Tibial artery (tissue), 4 donors: ENCODE measurements at regions not wholly inside any gene's neighbourhood (a gene's known extent, or its start where the extent isn't known, plus 50 kb on each side); places are given as distances from the start of the nearest gene placed in this dataset.
A peak's percentile ranks its signal among the peaks of the same experiment; 100 is the strongest.

Source experiments
- DNase-seq, 2 donors: peaks; one replicate each; pipeline ENCODE4 v3.0.0-alpha.2; 2019
- H3K27ac ChIP-seq, 2 donors: fragments of 200-600 bp; sonication (generic) in 1 of 2; 1 replicate in 1 of 2; 2 replicates in 1 of 2; pipeline ENCODE4 v1.5.1; 2018 to 2019; ENCODE audit warnings: mild to moderate bottlenecking in 1 of 2
- H3K27me3 ChIP-seq, 2 donors: fragments of 200-600 bp; sonication (generic) in 1 of 2; one replicate each; pipeline versions ENCODE4 v1.5.1 to v1.6.0; 2016 to 2019
- H3K36me3 ChIP-seq, 3 donors: fragments of 200-600 bp; sonication (generic) in 2 of 3; one replicate each; pipeline ENCODE4 v1.5.1; 2016 to 2019; ENCODE audit warnings: mild to moderate bottlenecking in 2 of 3
- H3K4me1 ChIP-seq, 4 donors: fragments of 200-600 bp; sonication (generic) in 2 of 4; 1 replicate in 3 of 4; 2 replicates in 1 of 4; pipeline ENCODE4 v1.5.1; 2016 to 2019
- H3K4me3 ChIP-seq, 2 donors: fragments of 200-600 bp; sonication (generic) in 1 of 2; 1 replicate in 1 of 2; 2 replicates in 1 of 2; pipeline ENCODE4 v1.5.1; 2018 to 2019; ENCODE audit warnings: mild to moderate bottlenecking in 2 of 2
- H3K9me3 ChIP-seq, 3 donors: fragments of 200-600 bp; sonication (generic) in 1 of 3; one replicate each; pipeline ENCODE4 v1.5.1; 2016 to 2019
- intact Hi-C: fragments of 100-400 bp; cut with DNase I; formaldehyde crosslinking; loops from one replicate; pipeline ENCODE4 v1.15.0; 2023; ENCODE audit warnings: low total_unique reads
- TF ChIP-seq, protein P1 (sequence below), 2 experiments: fragments of 200-600 bp in 1 of 2; fragments of 450-650 bp in 1 of 2; IDR thresholded peaks; one replicate each; pipeline ENCODE4 v1.5.1; 2017 to 2019; ENCODE audit warnings: antibody characterized with exemption in 2 of 2, mild to moderate bottlenecking in 1 of 2, moderate library complexity in 1 of 2

DNA sequence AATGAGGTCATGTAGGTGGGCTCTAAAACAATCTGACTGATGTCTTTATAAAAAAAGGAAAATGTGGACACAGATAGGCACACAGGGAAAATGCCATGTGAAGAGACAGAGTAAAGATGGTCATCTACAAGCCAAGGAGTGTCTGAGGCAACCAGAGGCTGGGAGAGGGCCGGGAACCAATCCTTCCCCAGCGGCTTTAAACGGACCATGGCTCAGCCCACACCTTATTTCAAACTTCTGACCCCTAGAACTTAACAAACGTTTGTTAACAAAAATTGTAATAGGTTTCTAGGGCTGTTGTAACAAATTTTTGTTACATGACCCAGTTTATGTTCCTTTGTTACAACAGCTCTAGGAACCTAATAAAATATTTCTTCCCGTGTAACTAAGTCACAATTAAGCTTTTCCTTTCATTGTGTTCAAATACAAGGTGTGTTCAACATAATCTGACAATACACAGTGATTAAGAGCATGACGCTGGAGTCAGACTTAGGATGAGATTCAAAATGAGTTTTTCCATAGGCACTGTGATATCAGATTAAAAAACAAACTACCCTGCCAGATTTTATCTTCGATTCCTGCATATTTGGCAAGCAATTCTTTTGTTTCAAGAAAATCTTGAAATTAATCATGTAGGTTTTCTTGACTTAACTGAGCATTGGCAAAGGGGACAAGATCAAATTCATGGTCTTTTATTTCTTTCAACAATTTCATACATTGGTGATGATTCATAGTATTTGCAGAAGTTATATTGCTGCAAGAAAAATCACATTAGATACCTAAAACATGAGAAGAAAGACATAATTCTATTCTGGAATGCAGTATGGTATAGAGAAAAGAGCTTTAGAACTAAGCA is 169.5 kb upstream of the RIPOR2 start:
- Histone ChIP-seq H3K4me3 (no peak overlapping the region), H3K27me3 (no peaks in the 10 kb centered on the region), H3K36me3 (peaks cover 52 to 60% (median 54%) of the 10 kb centered on the region in 3 donors), H3K4me1 (no peaks in the 10 kb centered on the region), H3K9me3 (no peaks in the 10 kb centered on the region), H3K27ac (no peak overlapping the region)
- no peak for DNase-seq
- TF ChIP-seq, protein P1, sequence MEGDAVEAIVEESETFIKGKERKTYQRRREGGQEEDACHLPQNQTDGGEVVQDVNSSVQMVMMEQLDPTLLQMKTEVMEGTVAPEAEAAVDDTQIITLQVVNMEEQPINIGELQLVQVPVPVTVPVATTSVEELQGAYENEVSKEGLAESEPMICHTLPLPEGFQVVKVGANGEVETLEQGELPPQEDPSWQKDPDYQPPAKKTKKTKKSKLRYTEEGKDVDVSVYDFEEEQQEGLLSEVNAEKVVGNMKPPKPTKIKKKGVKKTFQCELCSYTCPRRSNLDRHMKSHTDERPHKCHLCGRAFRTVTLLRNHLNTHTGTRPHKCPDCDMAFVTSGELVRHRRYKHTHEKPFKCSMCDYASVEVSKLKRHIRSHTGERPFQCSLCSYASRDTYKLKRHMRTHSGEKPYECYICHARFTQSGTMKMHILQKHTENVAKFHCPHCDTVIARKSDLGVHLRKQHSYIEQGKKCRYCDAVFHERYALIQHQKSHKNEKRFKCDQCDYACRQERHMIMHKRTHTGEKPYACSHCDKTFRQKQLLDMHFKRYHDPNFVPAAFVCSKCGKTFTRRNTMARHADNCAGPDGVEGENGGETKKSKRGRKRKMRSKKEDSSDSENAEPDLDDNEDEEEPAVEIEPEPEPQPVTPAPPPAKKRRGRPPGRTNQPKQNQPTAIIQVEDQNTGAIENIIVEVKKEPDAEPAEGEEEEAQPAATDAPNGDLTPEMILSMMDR (IDR thresholded peaks at IDR 0.05): no peak
- intact Hi-C loops: no loop called here

DNA sequence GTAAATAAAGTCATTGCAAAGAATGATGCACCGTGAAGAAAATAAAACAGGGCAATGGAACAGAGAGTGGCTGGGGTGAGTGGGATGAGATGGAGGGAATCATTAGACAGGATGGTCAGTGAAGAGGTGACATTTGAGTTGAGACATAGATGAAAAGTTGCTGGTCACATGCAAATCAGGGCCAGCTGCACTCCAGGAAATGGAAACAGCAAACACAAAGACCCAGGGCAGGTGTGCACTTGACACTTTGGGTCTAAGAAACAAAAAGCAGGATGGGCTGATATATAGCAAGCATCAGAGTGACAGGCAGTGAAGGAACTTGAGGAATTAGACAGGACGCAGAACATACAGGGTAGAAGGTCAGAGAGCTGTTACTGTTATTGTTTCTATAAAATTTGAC is 171.5 kb upstream of the RIPOR2 start:
- peaks cover 53 to 61% (median 61%) of the 10 kb centered on the region in 3 donors for H3K36me3 ChIP-seq
- peaks cover 0 to 13% (median 2%) of the 10 kb centered on the region in 4 donors for H3K4me1 ChIP-seq
- no peaks in the 10 kb centered on the region for H3K27me3 ChIP-seq
- no peak overlapping the region for H3K27ac ChIP-seq
- intact Hi-C loops: no loop called here
- no peak for DNase-seq
- no peaks in the 10 kb centered on the region for H3K9me3 ChIP-seq
- H3K4me3 ChIP-seq: no peak overlapping the region
- TF ChIP-seq, protein P1 (IDR thresholded peaks at IDR 0.05): no peak

DNA sequence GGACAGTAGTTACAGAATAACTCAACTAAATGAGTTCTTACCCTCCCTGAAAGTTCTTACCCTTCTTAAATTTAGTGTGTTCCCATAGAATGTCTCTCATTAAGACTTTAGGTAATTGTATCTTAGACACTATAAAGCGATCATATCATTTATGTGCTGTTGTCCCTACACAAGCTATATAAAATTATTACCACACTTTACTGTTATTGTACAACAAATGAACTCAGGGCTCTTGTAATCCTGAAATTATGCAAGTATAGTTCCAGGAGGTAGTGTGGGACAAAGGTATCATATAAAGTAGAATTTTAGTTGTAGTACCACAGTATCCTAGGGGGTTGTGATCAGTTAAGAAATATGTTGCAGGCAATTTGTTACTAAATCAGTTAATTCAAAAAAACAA is 167.4 kb upstream of the CARMIL1 start:
- peaks cover 50 to 65% (median 60%) of the 10 kb centered on the region in 3 donors for H3K36me3 ChIP-seq
- intact Hi-C loops: no loop called here
- no peak for DNase-seq
- TF ChIP-seq, protein P1 (IDR thresholded peaks at IDR 0.05): no peak
- H3K4me1 ChIP-seq: peaks cover 0 to 48% (median 2%) of the 10 kb centered on the region in 4 donors
- no peak overlapping the region for H3K27ac ChIP-seq
- H3K27me3 ChIP-seq: no peaks in the 10 kb centered on the region
- no peak overlapping the region for H3K4me3 ChIP-seq
- no peaks in the 10 kb centered on the region for H3K9me3 ChIP-seq

DNA sequence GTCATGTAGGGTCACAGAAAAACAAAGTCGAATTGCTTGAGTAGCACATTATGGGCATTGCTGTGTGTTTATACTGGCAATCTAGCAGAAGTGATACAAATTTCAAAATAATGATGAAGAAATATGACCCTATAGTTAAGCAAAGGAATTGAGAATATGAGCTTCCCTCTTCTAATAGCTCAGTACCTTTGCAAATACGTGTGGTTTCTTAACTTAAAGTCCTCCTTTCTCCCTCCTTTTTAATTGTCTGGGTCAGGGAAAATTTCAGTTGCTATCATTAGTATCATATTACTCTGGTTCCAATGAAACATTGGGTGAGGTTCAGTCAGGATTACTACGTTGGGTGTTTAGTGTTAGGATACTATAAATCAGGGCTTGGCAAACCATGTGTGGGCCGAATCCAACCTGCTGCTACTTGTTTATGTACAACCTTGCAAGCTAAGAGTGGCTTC is 166.8 kb upstream of the CARMIL1 start:
- DNase-seq: no peak
- Histone ChIP-seq H3K27me3 (no peaks in the 10 kb centered on the region), H3K36me3 (peaks cover 44 to 60% (median 55%) of the 10 kb centered on the region in 3 donors), H3K9me3 (no peaks in the 10 kb centered on the region), H3K4me1 (peaks cover 0 to 53% (median 2%) of the 10 kb centered on the region in 4 donors), H3K4me3 (no peak overlapping the region), H3K27ac (peak overlapping the region in 1 of 2 donors; percentile 16)
- TF ChIP-seq, protein P1 (IDR thresholded peaks at IDR 0.05): no peak
- intact Hi-C loops: no loop called here

DNA sequence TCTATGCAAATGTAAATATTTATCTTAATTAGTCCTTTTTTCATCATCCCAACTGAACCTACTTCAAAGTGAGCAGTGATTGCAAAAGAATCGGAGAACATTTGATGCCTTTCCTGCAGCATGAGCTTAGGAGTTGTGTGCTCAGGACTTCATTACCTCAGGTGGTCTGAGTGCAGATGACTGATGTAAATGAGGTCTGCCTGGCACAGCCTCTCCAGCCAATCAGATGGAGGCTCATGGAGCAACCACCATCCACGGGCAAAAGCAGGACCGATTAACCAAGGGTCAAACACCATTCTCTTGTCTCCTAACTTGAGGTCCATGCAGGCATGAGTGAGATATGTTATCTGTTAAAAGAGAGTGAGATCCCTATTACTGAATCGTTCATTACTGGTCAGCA is 165.7 kb upstream of the CARMIL1 start:
- H3K27ac ChIP-seq: peak overlapping the region in 1 of 2 donors; percentile 27
- H3K9me3 ChIP-seq: no peaks in the 10 kb centered on the region
- no peak for DNase-seq
- TF ChIP-seq, protein P1 (IDR thresholded peaks at IDR 0.05): no peak
- H3K4me3 ChIP-seq: no peak overlapping the region
- H3K36me3 ChIP-seq: peaks cover 33 to 49% (median 46%) of the 10 kb centered on the region in 3 donors
- intact Hi-C loops: no loop called here
- H3K27me3 ChIP-seq: no peaks in the 10 kb centered on the region
- H3K4me1 ChIP-seq: peaks cover 0 to 55% (median 2%) of the 10 kb centered on the region in 4 donors
